ENCODE measurements at regions not wholly inside any gene's neighbourhood (a gene's known extent, or its start where the extent isn't known, plus 50 kb on each side); places are given as distances from the start of the nearest gene placed in this dataset.
"Not testable (repeated sequence)": the region's sequence is repeated elsewhere in the genome, so short reads cannot be mapped to it uniquely, and the experiment has no call there.

DNA sequence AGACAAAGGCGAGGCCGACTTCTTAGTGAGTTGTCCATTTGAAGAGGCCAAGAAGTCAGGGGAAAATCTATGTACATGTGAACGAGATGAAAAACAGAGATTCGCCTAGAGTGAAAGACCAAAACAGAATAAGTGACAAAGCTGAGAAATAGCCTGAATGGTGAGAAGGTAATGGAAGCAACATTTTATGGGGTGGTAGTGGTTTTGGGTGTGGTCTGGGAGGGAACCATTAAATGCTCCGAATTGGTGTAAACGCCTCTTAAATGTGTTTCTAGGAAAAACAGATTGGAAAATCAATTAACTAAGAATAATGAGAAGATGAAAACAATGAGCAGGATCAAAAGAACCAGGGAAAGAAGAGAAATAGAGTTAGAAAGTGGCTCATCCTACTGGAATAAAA, 83.8 kb upstream of the MANSC4 start:
- DNase-seq (ENCODE audit: low spot score), result no peak

DNA sequence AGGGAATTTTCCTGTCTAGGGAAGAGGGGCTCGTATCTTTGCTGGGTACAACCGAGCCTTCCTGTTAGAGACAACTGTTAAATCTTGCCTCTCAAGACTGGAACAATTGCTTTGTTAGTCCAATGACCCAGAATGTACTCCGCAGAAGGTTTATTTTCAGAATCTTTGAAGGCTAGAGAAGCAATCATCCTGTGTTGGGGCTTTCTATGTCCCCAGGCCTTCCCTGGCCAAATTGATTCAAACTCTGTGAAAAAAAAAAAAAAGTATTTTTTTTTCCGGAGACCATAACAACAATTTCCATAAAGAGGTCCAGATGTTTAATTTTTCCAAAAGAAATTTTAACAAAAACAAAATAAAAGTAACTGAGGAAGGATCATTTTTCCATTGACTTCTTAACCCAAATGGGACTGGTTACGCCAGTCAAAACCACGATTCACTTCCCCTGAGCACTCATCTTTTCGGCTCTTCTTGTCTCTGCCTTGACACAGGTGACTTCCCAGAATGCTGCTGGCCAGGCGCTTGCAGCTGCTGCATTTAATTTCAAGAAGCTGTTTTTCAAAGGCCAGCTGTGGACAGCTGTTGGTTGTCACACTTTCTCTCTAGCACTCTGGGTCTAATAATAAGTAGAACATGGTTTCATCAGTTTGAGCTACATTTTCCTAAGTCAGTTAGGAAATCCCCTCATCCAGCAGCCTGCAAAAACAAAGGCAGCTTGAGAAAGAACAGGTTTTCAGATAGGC, 81.6 kb upstream of the MANSC4 start:
- peak; percentile 46 for DNase-seq (ENCODE audit: low spot score)

DNA sequence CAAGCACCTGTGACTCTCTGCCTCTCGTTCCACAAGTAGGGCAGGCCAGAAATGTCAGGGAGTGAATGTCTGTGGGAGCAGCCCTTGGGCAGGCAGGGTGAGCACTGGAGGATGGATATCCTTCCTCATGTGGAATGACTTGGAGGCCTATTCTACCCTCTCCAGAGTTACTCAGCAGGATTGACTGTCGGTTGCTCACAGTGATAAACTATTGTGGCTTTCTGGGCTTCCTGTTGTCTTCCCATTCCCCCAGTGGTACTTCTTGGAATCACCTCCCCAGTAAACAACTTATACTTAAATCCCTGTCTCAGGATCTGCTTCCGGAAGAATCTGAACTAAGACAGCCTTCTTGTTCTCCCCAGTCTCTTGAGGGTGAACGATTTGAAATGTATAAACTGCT, 79.6 kb upstream of the MANSC4 start:
- no peak for DNase-seq (ENCODE audit: low spot score)

DNA sequence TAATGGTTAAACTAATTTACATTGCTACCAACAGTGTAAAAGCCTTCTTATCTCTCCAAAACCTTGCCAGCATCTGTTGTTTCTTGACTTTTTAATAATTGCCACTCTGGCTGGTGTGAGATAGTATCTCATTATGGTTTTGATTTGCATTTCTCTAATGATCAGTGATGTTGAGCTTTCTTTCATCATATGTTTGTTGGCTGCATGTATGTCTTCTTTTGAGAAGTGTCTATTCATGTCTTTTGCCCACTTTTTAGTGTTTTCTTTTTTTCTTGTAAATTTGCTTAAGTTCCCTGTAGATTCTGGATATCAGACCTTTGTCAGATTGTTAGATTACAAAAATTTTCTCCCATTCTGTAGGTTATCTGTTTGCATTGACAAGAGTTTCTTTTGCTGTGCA, 77.0 kb upstream of the MANSC4 start:
- not testable (repeated sequence) for DNase-seq (ENCODE audit: low spot score)

DNA sequence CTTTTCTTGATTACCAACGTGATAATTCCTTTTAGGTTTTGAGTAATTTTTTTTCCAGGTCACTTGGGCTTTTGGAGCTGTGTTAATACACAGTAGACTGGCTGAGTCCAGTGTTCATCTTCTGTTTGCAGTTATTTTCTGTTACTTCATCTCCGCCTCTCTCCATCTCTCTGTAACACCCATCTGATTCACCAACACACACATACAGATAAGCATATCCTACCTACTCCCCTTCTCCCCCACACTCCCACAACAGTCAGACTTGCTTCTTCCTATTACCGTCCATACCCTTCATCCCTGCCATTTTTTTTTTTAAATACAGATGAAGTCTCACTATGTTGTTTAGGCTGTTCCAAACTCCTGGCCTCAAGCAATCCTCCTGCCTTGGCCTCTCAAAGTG, 72.7 kb upstream of the MANSC4 start:
- DNase-seq (ENCODE audit: low spot score), result no peak

All from activated CD4-positive, alpha-beta T cell treated with anti-CD3 and anti-CD28 coated beads, Interleukin-2, Interleukin-4, amounts not matched to agents 100 ng/mL and 50 ng/mL, durations not matched to agents 16 hours and 8 hours (primary cell).